CD14-positive monocyte (primary cell): ENCODE measurements at regions not wholly inside any gene's neighbourhood (a gene's known extent, or its start where the extent isn't known, plus 50 kb on each side); places are given as distances from the start of the nearest gene placed in this dataset.
"Not testable (repeated sequence)": the region's sequence is repeated elsewhere in the genome, so short reads cannot be mapped to it uniquely, and the experiment has no call there.

Experiments used
- DNase-seq, 3 donors: peaks; one replicate each; pipeline ENCODE4 v3.0.0-alpha.2; 2011 to 2022
- H2AFZ ChIP-seq: 2 replicates; pipeline ENCODE4 v1.6.0; 2012; ENCODE audit warnings: mild to moderate bottlenecking, low read depth, low read length, inconsistent platforms; ENCODE audit not compliant: insufficient read depth, poor library complexity, severe bottlenecking
- H3K27ac ChIP-seq, 2 donors: 1 replicate in 1 of 2; 2 replicates in 1 of 2; pipeline ENCODE4 v1.5.1; 2012 to 2013; ENCODE audit warnings: low read length in 2 of 2, control low read depth in 1 of 2, inconsistent platforms in 1 of 2, low read depth in 1 of 2, mild to moderate bottlenecking in 1 of 2
- H3K27me3 ChIP-seq, 2 donors: one replicate each; pipeline versions ENCODE4 v1.6.0 to v1.6.1; 2011 to 2013; ENCODE audit warnings: low read length in 2 of 2; ENCODE audit not compliant: control insufficient read depth in 2 of 2, insufficient read depth in 2 of 2
- H3K36me3 ChIP-seq, 2 donors: replicated peaks in 1 of 2; 1 replicate in 1 of 2; 2 replicates in 1 of 2; pipeline versions ENCODE4 v1.5.1 to v1.6.1; 2012 to 2013; ENCODE audit warnings: low read length in 2 of 2, control low read depth in 1 of 2, inconsistent platforms in 1 of 2, mild to moderate bottlenecking in 1 of 2; ENCODE audit not compliant: insufficient read depth in 2 of 2, control insufficient read depth in 1 of 2
- H3K4me1 ChIP-seq, 2 donors: 1 replicate in 1 of 2; 2 replicates in 1 of 2; pipeline versions ENCODE4 v1.5.1 to v1.6.1; 2012 to 2013; ENCODE audit warnings: low read length in 2 of 2, control low read depth in 1 of 2, inconsistent platforms in 1 of 2, mild to moderate bottlenecking in 1 of 2, moderate library complexity in 1 of 2; ENCODE audit not compliant: insufficient read depth in 2 of 2, control insufficient read depth in 1 of 2
- H3K4me2 ChIP-seq: replicated peaks from 2 replicates; pipeline ENCODE3; 2012; ENCODE audit warnings: low read length, moderate library complexity, mild to moderate bottlenecking; ENCODE audit not compliant: poor library complexity, severe bottlenecking; ENCODE audit errors: extremely low read depth
- H3K4me3 ChIP-seq, 3 experiments: fragments of 200-600 bp in 1 of 3; sonication (generic) in 1 of 3; replicated peaks in 1 of 3; 1 replicate in 2 of 3; 2 replicates in 1 of 3; pipeline ENCODE4 v1.5.1; 2011 to 2013; ENCODE audit warnings: low read length in 3 of 3, mild to moderate bottlenecking in 3 of 3, control low read depth in 2 of 3, low read depth in 2 of 3, inconsistent platforms in 1 of 3, moderate library complexity in 1 of 3
- H3K79me2 ChIP-seq: 2 replicates; pipeline ENCODE4 v1.6.0; 2012; ENCODE audit warnings: mild to moderate bottlenecking, control low read depth, inconsistent platforms, low read length, moderate library complexity; ENCODE audit not compliant: insufficient read depth
- H3K9ac ChIP-seq: 2 replicates; pipeline ENCODE4 v1.6.0; 2017; ENCODE audit warnings: low read length, mild to moderate bottlenecking; ENCODE audit not compliant: insufficient read depth, poor library complexity, severe bottlenecking
- H3K9me3 ChIP-seq, 2 donors: replicated peaks in 1 of 2; 1 replicate in 1 of 2; 2 replicates in 1 of 2; pipeline versions ENCODE4 v1.5.1 to v1.6.1; 2012 to 2013; ENCODE audit warnings: low read length in 2 of 2, control low read depth in 1 of 2; ENCODE audit not compliant: control insufficient read depth in 1 of 2, insufficient read depth in 1 of 2
- H4K20me1 ChIP-seq: 2 replicates; pipeline ENCODE4 v1.6.0; 2012; ENCODE audit warnings: mild to moderate bottlenecking, low read length, control low read depth, moderate library complexity; ENCODE audit not compliant: insufficient read depth
- H3K27ac Mint-ChIP-seq, 7 donors: one replicate each; pipeline ENCODE4 v1.8.0; 2020; ENCODE audit warnings: mild to moderate bottlenecking in 7 of 7, mixed read lengths in 7 of 7, moderate library complexity in 6 of 7, inconsistent platforms in 2 of 7
- H3K27me3 Mint-ChIP-seq, 3 donors: one replicate each; pipeline ENCODE4 v1.8.0; 2021 to 2022; ENCODE audit warnings: low read depth in 3 of 3, mild to moderate bottlenecking in 3 of 3, mixed read lengths in 3 of 3, moderate library complexity in 3 of 3, inconsistent platforms in 1 of 3
- H3K36me3 Mint-ChIP-seq, 2 donors: one replicate each; pipeline ENCODE4 v1.8.0; 2020; ENCODE audit warnings: mixed read lengths in 2 of 2, inconsistent platforms in 1 of 2, mild to moderate bottlenecking in 1 of 2
- H3K4me1 Mint-ChIP-seq: one replicate; pipeline ENCODE4 v1.8.0; 2020; ENCODE audit warnings: mild to moderate bottlenecking, mixed read lengths
- H3K4me3 Mint-ChIP-seq, 2 donors: one replicate each; pipeline ENCODE4 v1.8.0; 2020; ENCODE audit warnings: mild to moderate bottlenecking in 2 of 2, mixed read lengths in 2 of 2, moderate library complexity in 1 of 2
- H3K9me3 Mint-ChIP-seq, 7 donors: one replicate each; pipeline ENCODE4 v1.8.0; 2020 to 2022; ENCODE audit warnings: mixed read lengths in 7 of 7, mild to moderate bottlenecking in 6 of 7, moderate library complexity in 6 of 7, inconsistent platforms in 2 of 7
- CTCF ChIP-seq: fragments of 200-600 bp; IDR thresholded peaks from one replicate; pipeline ENCODE4 v1.8.0; 2022; ENCODE audit warnings: antibody characterized with exemption, mild to moderate bottlenecking
- whole genome bisulfite sequencing: methylation state at CpG from one replicate; pipeline ENCODE4 v1.1.5; 2013; ENCODE audit warnings: missing lambda C conversion rate; ENCODE audit not compliant: insufficient coverage; 5-methylcytosine and 5-hydroxymethylcytosine counted together
- intact Hi-C, 2 donors: fragments of 100-400 bp; cut with micrococcal nuclease; formaldehyde crosslinking; loops; one replicate each; pipeline versions ENCODE4 v1.15.0 to v1.15.1; 2023

GRCh38 chr4:171484681-171485080 lies 328.5 kb upstream of the GALNTL6 start:
- intact Hi-C loops = no loop called here
- peaks cover 2 to 14% (median 9%) of the 10 kb centered on the region in 7 donors for H3K9me3 Mint-ChIP-seq
- H3K4me2 ChIP-seq = no peak overlapping the region
- DNase-seq = no peak
- H3K27me3 Mint-ChIP-seq = no peaks in the 10 kb centered on the region
- no peak overlapping the region for H3K4me3 ChIP-seq
- no peak overlapping the region for H3K27ac Mint-ChIP-seq
- no peak overlapping the region for H3K9ac ChIP-seq
- H4K20me1 ChIP-seq = no peaks in the 10 kb centered on the region
- H3K27me3 ChIP-seq = no peaks in the 10 kb centered on the region
- H3K36me3 ChIP-seq = no peaks in the 10 kb centered on the region
- H3K4me1 ChIP-seq = no peaks in the 10 kb centered on the region
- H3K9me3 ChIP-seq = peaks cover 0 to 7% of the 10 kb centered on the region in 2 donors
- H2AFZ ChIP-seq = no peak overlapping the region
- H3K4me3 Mint-ChIP-seq = no peak overlapping the region
- no peaks in the 10 kb centered on the region for H3K4me1 Mint-ChIP-seq
- no peaks in the 10 kb centered on the region for H3K79me2 ChIP-seq
- TF ChIP-seq CTCF = no peak
- no peaks in the 10 kb centered on the region for H3K36me3 Mint-ChIP-seq
- no peak overlapping the region for H3K27ac ChIP-seq

GRCh38 chr4:171478181-171478580 lies 335.0 kb upstream of the GALNTL6 start:
- Mint-ChIP-seq H3K4me1 (no peaks in the 10 kb centered on the region), H3K9me3 (peaks cover 0 to 5% (median 0%) of the 10 kb centered on the region in 7 donors), H3K4me3 (no peak overlapping the region), H3K27me3 (peaks cover 0 to 1% (median 0%) of the 10 kb centered on the region in 3 donors), H3K36me3 (no peaks in the 10 kb centered on the region), H3K27ac (no peak overlapping the region)
- no peak overlapping the region for H3K9ac ChIP-seq
- DNase-seq = no peak
- H3K79me2 ChIP-seq = no peaks in the 10 kb centered on the region
- H3K27ac ChIP-seq = no peak overlapping the region
- TF ChIP-seq CTCF = no peak
- H3K27me3 ChIP-seq = no peaks in the 10 kb centered on the region
- H3K9me3 ChIP-seq = no peaks in the 10 kb centered on the region
- H3K4me3 ChIP-seq = no peak overlapping the region
- H3K36me3 ChIP-seq = no peaks in the 10 kb centered on the region
- H2AFZ ChIP-seq = no peak overlapping the region
- intact Hi-C loops = no loop called here
- WGBS = no CpG with 5 or more reads among the region's 1 CpG
- no peaks in the 10 kb centered on the region for H3K4me1 ChIP-seq
- no peaks in the 10 kb centered on the region for H4K20me1 ChIP-seq
- H3K4me2 ChIP-seq = no peak overlapping the region

GRCh38 chr4:171475111-171475510 lies 338.1 kb upstream of the GALNTL6 start:
- H3K4me3 Mint-ChIP-seq, H3K79me2 ChIP-seq, H3K9me3 ChIP-seq, DNase-seq, H2AFZ ChIP-seq, H3K9ac ChIP-seq, H3K27me3 ChIP-seq, H3K27ac Mint-ChIP-seq, H3K36me3 Mint-ChIP-seq, H4K20me1 ChIP-seq, intact Hi-C loops, H3K36me3 ChIP-seq, H3K4me1 ChIP-seq, H3K27ac ChIP-seq, H3K4me3 ChIP-seq, H3K4me2 ChIP-seq, H3K4me1 Mint-ChIP-seq, H3K27me3 Mint-ChIP-seq, H3K9me3 Mint-ChIP-seq: not testable (repeated sequence)
- no CpG with 5 or more reads among the region's 3 CpGs for WGBS
